ENCODE measurements at regions not wholly inside any gene's neighbourhood (a gene's known extent, or its start where the extent isn't known, plus 50 kb on each side); places are given as distances from the start of the nearest gene placed in this dataset.

- Mint-ChIP-seq H3K36me3 (no peaks in the 10 kb centered on the region), H3K4me1 (no peaks in the 10 kb centered on the region), H3K27me3 (ENCODE audit: insufficient read depth, low read depth) (no peaks in the 10 kb centered on the region), H3K4me3 (no peak overlapping the region), H3K27ac (no peak overlapping the region), H3K9me3 (peaks cover 39% of the 10 kb centered on the region)
- Histone ChIP-seq H3K4me1 (no peaks in the 10 kb centered on the region), H3K9me3 (ENCODE audit: low read depth) (peaks cover 3% of the 10 kb centered on the region), H3K79me2 (ENCODE audit: low read depth) (no peaks in the 10 kb centered on the region), H2AFZ (replicated peaks) (no peak overlapping the region), H3K9ac (no peak overlapping the region), H4K20me1 (ENCODE audit: low read depth) (no peaks in the 10 kb centered on the region), H3K4me2 (no peak overlapping the region), H3K36me3 (no peaks in the 10 kb centered on the region), H3F3A (ENCODE audit: low read depth) (no peaks in the 10 kb centered on the region), H3K27ac (no peak overlapping the region), H3K27me3 (no peaks in the 10 kb centered on the region), H3K4me3 (no peak overlapping the region)
- no peak for DNase-seq (ENCODE audit: low spot score)
- TF ChIP-seq EZH2phosphoT487 (IDR thresholded peaks at IDR 0.05): no peak
- TF ChIP-seq EZH2 (IDR thresholded peaks at IDR 0.05): no peak
- no peak for TF ChIP-seq CTCF (IDR thresholded peaks at IDR 0.05)
Measured at GRCh38 chr9:20170122-20170521, 381.3 kb upstream of the SLC24A2 start.

- DNase-seq (ENCODE audit: low spot score): no peak
Measured at GRCh38 chr9:20152151-20152725, 363.4 kb upstream of the SLC24A2 start.

DNA sequence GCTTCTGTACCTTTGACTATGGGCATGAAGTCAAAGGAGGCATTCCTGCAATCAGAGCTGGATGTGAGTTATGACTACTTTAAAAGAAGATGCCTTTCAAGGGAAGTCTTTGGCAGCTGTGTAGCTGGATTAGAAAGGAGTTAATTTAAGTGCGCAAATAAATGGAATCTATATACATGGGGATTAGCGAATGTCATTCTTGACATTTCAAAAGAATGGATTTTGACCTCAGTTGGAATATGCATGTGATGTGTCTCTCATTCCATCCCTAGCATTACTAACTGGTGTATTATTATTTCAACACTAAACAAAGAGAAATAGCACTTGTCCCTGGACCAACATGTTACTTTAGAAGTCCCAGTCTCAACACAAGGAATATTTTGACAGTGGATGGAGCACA lies 359.6 kb upstream of the SLC24A2 start:
- no peak overlapping the region for H3K4me3 Mint-ChIP-seq
- no peak overlapping the region for H3K4me2 ChIP-seq

More at GRCh38 chr9:20152151-20152725, 363.4 kb upstream of the SLC24A2 start:
- Mint-ChIP-seq H3K4me1 (no peaks in the 10 kb centered on the region), H3K4me3 (no peak overlapping the region), H3K27ac (no peak overlapping the region), H3K27me3 (ENCODE audit: insufficient read depth, low read depth) (no peaks in the 10 kb centered on the region), H3K9me3 (no peaks in the 10 kb centered on the region), H3K36me3 (no peaks in the 10 kb centered on the region)
- Histone ChIP-seq H3K9ac (no peak overlapping the region), H3F3A (ENCODE audit: low read depth) (no peaks in the 10 kb centered on the region), H3K9me3 (ENCODE audit: low read depth) (no peaks in the 10 kb centered on the region), H3K79me2 (ENCODE audit: low read depth) (no peaks in the 10 kb centered on the region), H3K4me3 (no peak overlapping the region), H3K27ac (no peak overlapping the region), H3K36me3 (no peaks in the 10 kb centered on the region), H2AFZ (replicated peaks) (peak overlapping the region; percentile 41), H3K4me2 (no peak overlapping the region), H3K27me3 (no peaks in the 10 kb centered on the region), H4K20me1 (ENCODE audit: low read depth) (no peaks in the 10 kb centered on the region), H3K4me1 (no peaks in the 10 kb centered on the region)
- no peak for TF ChIP-seq EZH2phosphoT487 (IDR thresholded peaks at IDR 0.05)
- no peak for TF ChIP-seq CTCF (IDR thresholded peaks at IDR 0.05)
- TF ChIP-seq EZH2 (IDR thresholded peaks at IDR 0.05): no peak

More for the DNA sequence above, 359.6 kb upstream of the SLC24A2 start:
- Mint-ChIP-seq H3K4me1 (peaks cover 7% of the 10 kb centered on the region), H3K27me3 (ENCODE audit: insufficient read depth, low read depth) (no peaks in the 10 kb centered on the region), H3K9me3 (no peaks in the 10 kb centered on the region), H3K27ac (no peak overlapping the region), H3K36me3 (no peaks in the 10 kb centered on the region)
- Histone ChIP-seq H3K79me2 (ENCODE audit: low read depth) (no peaks in the 10 kb centered on the region), H4K20me1 (ENCODE audit: low read depth) (no peaks in the 10 kb centered on the region), H3K9ac (no peak overlapping the region), H2AFZ (replicated peaks) (no peak overlapping the region), H3K36me3 (no peaks in the 10 kb centered on the region), H3K27me3 (no peaks in the 10 kb centered on the region), H3K4me1 (peaks cover 10% of the 10 kb centered on the region), H3K9me3 (ENCODE audit: low read depth) (no peaks in the 10 kb centered on the region), H3K27ac (no peak overlapping the region), H3K4me3 (no peak overlapping the region), H3F3A (ENCODE audit: low read depth) (no peaks in the 10 kb centered on the region)
- no peak for DNase-seq (ENCODE audit: low spot score)
- TF ChIP-seq EZH2 (IDR thresholded peaks at IDR 0.05) (no peak), EZH2phosphoT487 (IDR thresholded peaks at IDR 0.05) (no peak), CTCF (IDR thresholded peaks at IDR 0.05) (no peak)

All from neural progenitor cell (in vitro differentiated cells).